Endodermal cell (in vitro differentiated cells): ENCODE measurements at regions not wholly inside any gene's neighbourhood (a gene's known extent, or its start where the extent isn't known, plus 50 kb on each side); places are given as distances from the start of the nearest gene placed in this dataset.

ENCODE experiments used
- DNase-seq: peaks from one replicate; pipeline ENCODE4 v3.0.0-alpha.2; 2017
- H3K27ac ChIP-seq: 2 replicates; pipeline ENCODE4 v1.5.1; 2013; ENCODE audit warnings: mild to moderate bottlenecking, low read depth, low read length, moderate library complexity
- H3K27me3 ChIP-seq: 2 replicates; pipeline ENCODE4 v1.6.1; 2013; ENCODE audit warnings: mild to moderate bottlenecking, low read length, moderate library complexity; ENCODE audit not compliant: insufficient read depth, control insufficient read depth, poor library complexity, severe bottlenecking
- H3K36me3 ChIP-seq: 2 replicates; pipeline ENCODE4 v1.7.0; 2013; ENCODE audit warnings: mild to moderate bottlenecking, low read length, moderate library complexity; ENCODE audit not compliant: control insufficient read depth, insufficient read depth
- H3K4me1 ChIP-seq: one replicate; pipeline ENCODE4 v1.7.0; 2013; ENCODE audit warnings: low read length; ENCODE audit not compliant: control insufficient read depth, insufficient read depth
- H3K4me3 ChIP-seq: 2 replicates; pipeline ENCODE4 v1.5.1; 2013; ENCODE audit warnings: mild to moderate bottlenecking, low read length, moderate library complexity
- H3K9ac ChIP-seq: 2 replicates; pipeline ENCODE4 v1.6.1; 2013; ENCODE audit warnings: mild to moderate bottlenecking, low read length, moderate library complexity; ENCODE audit not compliant: poor library complexity, severe bottlenecking; ENCODE audit errors: extremely low read depth
- H3K9me3 ChIP-seq: 2 replicates; pipeline ENCODE4 v1.6.1; 2013; ENCODE audit warnings: mild to moderate bottlenecking, low read length, moderate library complexity; ENCODE audit not compliant: control insufficient read depth
- H3K27ac Mint-ChIP-seq: 2 replicates; pipeline ENCODE4 v1.8.0; 2020; ENCODE audit warnings: mixed read lengths
- H3K27me3 Mint-ChIP-seq: 2 replicates; pipeline ENCODE4 v1.8.0; 2021; ENCODE audit warnings: mild to moderate bottlenecking, mixed read lengths; ENCODE audit not compliant: insufficient read depth
- H3K36me3 Mint-ChIP-seq: 2 replicates; pipeline ENCODE4 v1.8.0; 2020; ENCODE audit warnings: low read depth, mixed read lengths
- H3K4me1 Mint-ChIP-seq: 2 replicates; pipeline ENCODE4 v1.8.0; 2020; ENCODE audit warnings: mixed read lengths
- H3K4me3 Mint-ChIP-seq: 2 replicates; pipeline ENCODE4 v1.8.0; 2020; ENCODE audit warnings: mild to moderate bottlenecking, moderate library complexity, mixed read lengths
- H3K9me3 Mint-ChIP-seq: 2 replicates; pipeline ENCODE4 v1.8.0; 2020; ENCODE audit warnings: mild to moderate bottlenecking, mixed read lengths
- WGBS, 2 experiments: methylation state at CpG; one replicate each; pipeline versions ENCODE4 v1.1.5 to v1.1.7; 2013; ENCODE audit warnings: missing lambda C conversion rate in 2 of 2, mixed read lengths in 1 of 2; ENCODE audit not compliant: insufficient coverage in 1 of 2, insufficient read length in 1 of 2; 5-methylcytosine and 5-hydroxymethylcytosine counted together
- TF ChIP-seq, protein P1 (sequence below): fragments of 200-600 bp; sonication (generic); conservative IDR thresholded peaks from 2 replicates; pipeline ENCODE4 v1.5.0; 2021; ENCODE audit warnings: antibody characterized with exemption, mild to moderate bottlenecking

DNA sequence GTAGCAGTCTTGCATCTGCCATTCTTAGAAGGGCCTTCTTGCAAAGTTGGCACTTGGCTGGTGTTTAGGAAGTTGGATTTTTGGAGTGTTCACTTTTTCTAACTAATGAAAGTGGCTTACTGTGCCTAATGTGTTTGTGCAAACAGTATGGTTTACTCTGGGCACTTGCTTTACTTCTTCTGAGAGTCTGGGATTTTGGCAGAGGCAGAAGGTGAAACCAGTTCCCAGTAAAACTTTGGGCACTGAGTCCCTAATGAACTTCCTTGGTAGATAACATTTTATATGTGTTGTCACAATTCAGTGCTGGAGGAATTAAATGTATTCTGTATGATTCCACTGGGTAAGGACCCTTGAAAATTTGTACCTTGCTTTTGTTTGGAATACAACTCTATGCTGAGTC is 155.7 kb downstream of the FAM170A start:
- H3K9ac ChIP-seq: no peak overlapping the region
- no peaks in the 10 kb centered on the region for H3K4me1 ChIP-seq
- no peak for DNase-seq
- Mint-ChIP-seq H3K36me3 (no peaks in the 10 kb centered on the region), H3K27me3 (no peaks in the 10 kb centered on the region), H3K27ac (no peak overlapping the region), H3K4me3 (no peak overlapping the region), H3K4me1 (peaks cover 9% of the 10 kb centered on the region), H3K9me3 (peaks cover 8% of the 10 kb centered on the region)
- TF ChIP-seq, protein P1, sequence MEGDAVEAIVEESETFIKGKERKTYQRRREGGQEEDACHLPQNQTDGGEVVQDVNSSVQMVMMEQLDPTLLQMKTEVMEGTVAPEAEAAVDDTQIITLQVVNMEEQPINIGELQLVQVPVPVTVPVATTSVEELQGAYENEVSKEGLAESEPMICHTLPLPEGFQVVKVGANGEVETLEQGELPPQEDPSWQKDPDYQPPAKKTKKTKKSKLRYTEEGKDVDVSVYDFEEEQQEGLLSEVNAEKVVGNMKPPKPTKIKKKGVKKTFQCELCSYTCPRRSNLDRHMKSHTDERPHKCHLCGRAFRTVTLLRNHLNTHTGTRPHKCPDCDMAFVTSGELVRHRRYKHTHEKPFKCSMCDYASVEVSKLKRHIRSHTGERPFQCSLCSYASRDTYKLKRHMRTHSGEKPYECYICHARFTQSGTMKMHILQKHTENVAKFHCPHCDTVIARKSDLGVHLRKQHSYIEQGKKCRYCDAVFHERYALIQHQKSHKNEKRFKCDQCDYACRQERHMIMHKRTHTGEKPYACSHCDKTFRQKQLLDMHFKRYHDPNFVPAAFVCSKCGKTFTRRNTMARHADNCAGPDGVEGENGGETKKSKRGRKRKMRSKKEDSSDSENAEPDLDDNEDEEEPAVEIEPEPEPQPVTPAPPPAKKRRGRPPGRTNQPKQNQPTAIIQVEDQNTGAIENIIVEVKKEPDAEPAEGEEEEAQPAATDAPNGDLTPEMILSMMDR: no peak
- H3K36me3 ChIP-seq: no peaks in the 10 kb centered on the region
- no peak overlapping the region for H3K4me3 ChIP-seq
- no peak overlapping the region for H3K27ac ChIP-seq
- no peaks in the 10 kb centered on the region for H3K27me3 ChIP-seq
- no peaks in the 10 kb centered on the region for H3K9me3 ChIP-seq

DNA sequence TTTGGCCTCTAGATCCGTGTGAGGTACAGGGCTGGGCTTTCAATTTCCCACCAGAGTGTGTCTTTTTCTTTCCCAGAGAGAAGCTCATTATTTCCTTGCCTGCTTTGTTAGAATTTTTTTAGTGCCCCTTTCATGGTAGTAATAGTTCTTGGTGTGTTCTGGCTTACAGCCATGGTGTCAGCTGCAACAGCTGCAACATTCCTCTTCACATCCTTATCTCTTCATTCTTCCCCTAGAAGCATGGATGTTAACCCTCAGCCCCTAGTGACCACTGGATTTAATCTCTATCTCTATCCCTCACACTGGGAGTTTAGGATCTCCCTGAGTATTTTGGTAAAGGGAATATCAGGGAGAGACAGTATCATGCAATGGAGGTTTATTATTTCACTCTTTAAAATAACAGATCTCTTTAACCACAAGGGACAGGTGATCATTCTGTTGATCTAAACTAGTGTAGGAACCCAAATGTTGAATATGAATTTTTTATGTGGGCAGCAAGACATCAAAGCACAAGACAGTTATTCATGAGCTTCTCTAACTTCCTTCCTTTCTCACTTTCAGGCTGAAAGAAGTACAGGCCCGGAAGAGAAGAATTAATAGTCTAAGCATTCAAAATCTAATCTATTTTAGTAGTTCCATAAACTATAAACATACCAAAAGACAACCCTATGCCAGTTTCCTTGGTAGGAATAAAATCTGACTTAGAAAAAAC is 160.2 kb downstream of the FAM170A start:
- H3K4me1 Mint-ChIP-seq: peaks cover 16% of the 10 kb centered on the region
- H3K27ac ChIP-seq: no peak overlapping the region
- no peak for DNase-seq
- no peaks in the 10 kb centered on the region for H3K9me3 ChIP-seq
- H3K36me3 ChIP-seq: no peaks in the 10 kb centered on the region
- no peaks in the 10 kb centered on the region for H3K36me3 Mint-ChIP-seq
- peak overlapping the region; percentile 1 for H3K27ac Mint-ChIP-seq
- TF ChIP-seq, protein P1: peak; percentile 34
- no peaks in the 10 kb centered on the region for H3K27me3 ChIP-seq
- H3K4me3 ChIP-seq: no peak overlapping the region
- peaks cover 3% of the 10 kb centered on the region for H3K4me1 ChIP-seq
- H3K4me3 Mint-ChIP-seq: no peak overlapping the region
- H3K9me3 Mint-ChIP-seq: no peaks in the 10 kb centered on the region
- H3K9ac ChIP-seq: no peak overlapping the region
- no peaks in the 10 kb centered on the region for H3K27me3 Mint-ChIP-seq
- WGBS, 2 experiments: 83 to 94% methylated on average over 1 to 2 of the region's 2 CpGs

DNA sequence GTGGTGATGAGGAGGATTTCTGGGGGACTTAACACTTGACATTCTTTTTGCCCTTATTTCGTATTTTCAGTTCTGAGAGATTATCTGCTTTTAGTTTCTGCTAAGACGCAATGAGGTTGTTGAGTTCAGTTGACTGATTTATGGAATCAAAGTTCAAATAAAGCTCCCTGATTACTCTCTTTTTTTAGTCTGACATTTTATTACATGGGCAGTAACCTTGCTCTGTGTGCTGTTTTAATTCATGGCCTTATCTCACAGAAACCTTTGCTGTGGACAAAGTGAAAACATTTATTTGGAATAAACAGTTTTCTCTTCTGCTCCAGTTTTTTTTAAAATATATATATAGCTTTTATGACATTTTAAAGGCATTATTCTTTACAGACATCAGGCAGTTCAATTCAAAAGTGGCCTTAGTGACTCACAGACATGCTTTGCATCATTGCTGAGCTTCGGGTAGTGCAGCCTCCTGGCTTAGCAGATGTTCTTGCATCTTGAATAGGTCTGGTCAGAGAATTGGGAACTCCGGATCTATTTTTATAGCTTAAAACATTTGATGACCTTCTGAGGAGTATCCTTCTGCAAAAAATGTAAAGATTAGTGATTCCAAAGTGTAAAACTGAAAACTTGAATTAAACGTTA is 162.9 kb downstream of the FAM170A start:
- Histone ChIP-seq H3K4me1 (peaks cover 3% of the 10 kb centered on the region), H3K27me3 (no peaks in the 10 kb centered on the region), H3K9me3 (no peaks in the 10 kb centered on the region), H3K36me3 (no peaks in the 10 kb centered on the region), H3K27ac (no peak overlapping the region), H3K9ac (no peak overlapping the region), H3K4me3 (no peak overlapping the region)
- WGBS, 2 experiments: 88 to 92% methylated on average over 3 to 5 of the region's 5 CpGs
- TF ChIP-seq, protein P1: no peak
- no peak for DNase-seq
- H3K36me3 Mint-ChIP-seq: no peaks in the 10 kb centered on the region
- no peaks in the 10 kb centered on the region for H3K27me3 Mint-ChIP-seq
- H3K9me3 Mint-ChIP-seq: no peaks in the 10 kb centered on the region
- H3K27ac Mint-ChIP-seq: no peak overlapping the region
- peaks cover 16% of the 10 kb centered on the region for H3K4me1 Mint-ChIP-seq
- H3K4me3 Mint-ChIP-seq: no peak overlapping the region
